Thyroid gland (tissue), 4 donors: ENCODE measurements at regions not wholly inside any gene's neighbourhood (a gene's known extent, or its start where the extent isn't known, plus 50 kb on each side); places are given as distances from the start of the nearest gene placed in this dataset.

Experiments used
- DNase-seq, 2 donors: peaks; one replicate each; pipeline ENCODE4 v3.0.0-alpha.2; 2019
- H3K27ac ChIP-seq, 3 donors: fragments of 200-600 bp; sonication (generic); 1 replicate in 2 of 3; 2 replicates in 1 of 3; pipeline ENCODE4 v1.5.1; 2016 to 2019; ENCODE audit warnings: mild to moderate bottlenecking in 1 of 3, moderate library complexity in 1 of 3
- H3K27me3 ChIP-seq: fragments of 200-600 bp; sonication (generic); one replicate; pipeline ENCODE4 v1.5.1; 2019
- H3K36me3 ChIP-seq, 2 donors: fragments of 200-600 bp; sonication (generic); one replicate each; pipeline ENCODE4 v1.5.1; 2016 to 2019
- H3K4me1 ChIP-seq, 2 donors: fragments of 200-600 bp; sonication (generic); one replicate each; pipeline ENCODE4 v1.5.1; 2017 to 2019
- H3K4me3 ChIP-seq, 3 donors: fragments of 200-600 bp; sonication (generic); replicated peaks in 1 of 3; 1 replicate in 2 of 3; 2 replicates in 1 of 3; pipeline ENCODE4 v1.5.1; 2016; ENCODE audit warnings: mild to moderate bottlenecking in 1 of 3
- H3K9me3 ChIP-seq: fragments of 200-600 bp; sonication (generic); one replicate; pipeline ENCODE4 v1.5.1; 2017
- POLR2A ChIP-seq, 2 donors: fragments of 450-650 bp; IDR thresholded peaks; one replicate each; pipeline ENCODE4 v1.6.1; 2017; ENCODE audit warnings: antibody characterized with exemption in 2 of 2, mild to moderate bottlenecking in 2 of 2, moderate library complexity in 1 of 2
- WGBS, 2 donors: methylation state at CpG; one replicate each; pipeline ENCODE4 v1.1.5; 2017; 5-methylcytosine and 5-hydroxymethylcytosine counted together
- intact Hi-C: fragments of 100-400 bp; cut with DNase I; formaldehyde crosslinking; loops from one replicate; pipeline ENCODE4 v1.15.1; 2023
- TF ChIP-seq, protein P1 (sequence below), 6 experiments: fragments of 200-600 bp in 3 of 6; fragments of 450-650 bp in 3 of 6; sonication (generic) in 3 of 6; IDR thresholded peaks; one replicate each; pipeline ENCODE4 v1.5.1; 2016 to 2019; ENCODE audit warnings: antibody characterized with exemption in 6 of 6, mild to moderate bottlenecking in 2 of 6, inconsistent platforms in 1 of 6, moderate library complexity in 1 of 6

DNA sequence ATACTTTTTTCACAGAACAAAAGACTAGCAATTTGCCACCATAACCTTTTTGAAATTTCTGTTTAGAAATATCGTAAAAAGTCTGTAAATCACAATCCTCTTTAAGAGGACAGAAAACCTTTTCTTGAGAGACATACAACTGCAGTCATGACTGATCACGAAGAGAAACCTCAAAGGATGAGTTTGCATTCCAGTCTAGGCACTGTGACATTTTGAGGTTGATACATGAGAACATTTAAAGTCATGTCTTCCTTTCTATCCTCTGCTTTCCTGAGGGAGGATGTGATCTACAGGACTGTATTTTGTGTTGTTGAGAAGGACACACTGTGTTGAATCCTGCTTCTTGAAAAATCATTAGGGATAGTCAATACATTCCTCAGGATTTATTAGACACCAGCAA, 476.7 kb upstream of the CCDC179 start:
- Histone ChIP-seq H3K27me3 (no peaks in the 10 kb centered on the region), H3K27ac (no peak overlapping the region), H3K4me1 (no peaks in the 10 kb centered on the region), H3K4me3 (no peak overlapping the region), H3K36me3 (no peaks in the 10 kb centered on the region), H3K9me3 (no peaks in the 10 kb centered on the region)
- WGBS, 2 donors: 80 to 91% methylated on average over 2 of the region's 2 CpGs
- intact Hi-C loops: no loop called here
- DNase-seq: no peak
- TF ChIP-seq POLR2A (IDR thresholded peaks at IDR 0.05): no peak
- TF ChIP-seq, protein P1, sequence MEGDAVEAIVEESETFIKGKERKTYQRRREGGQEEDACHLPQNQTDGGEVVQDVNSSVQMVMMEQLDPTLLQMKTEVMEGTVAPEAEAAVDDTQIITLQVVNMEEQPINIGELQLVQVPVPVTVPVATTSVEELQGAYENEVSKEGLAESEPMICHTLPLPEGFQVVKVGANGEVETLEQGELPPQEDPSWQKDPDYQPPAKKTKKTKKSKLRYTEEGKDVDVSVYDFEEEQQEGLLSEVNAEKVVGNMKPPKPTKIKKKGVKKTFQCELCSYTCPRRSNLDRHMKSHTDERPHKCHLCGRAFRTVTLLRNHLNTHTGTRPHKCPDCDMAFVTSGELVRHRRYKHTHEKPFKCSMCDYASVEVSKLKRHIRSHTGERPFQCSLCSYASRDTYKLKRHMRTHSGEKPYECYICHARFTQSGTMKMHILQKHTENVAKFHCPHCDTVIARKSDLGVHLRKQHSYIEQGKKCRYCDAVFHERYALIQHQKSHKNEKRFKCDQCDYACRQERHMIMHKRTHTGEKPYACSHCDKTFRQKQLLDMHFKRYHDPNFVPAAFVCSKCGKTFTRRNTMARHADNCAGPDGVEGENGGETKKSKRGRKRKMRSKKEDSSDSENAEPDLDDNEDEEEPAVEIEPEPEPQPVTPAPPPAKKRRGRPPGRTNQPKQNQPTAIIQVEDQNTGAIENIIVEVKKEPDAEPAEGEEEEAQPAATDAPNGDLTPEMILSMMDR (IDR thresholded peaks at IDR 0.05): no peak

DNA sequence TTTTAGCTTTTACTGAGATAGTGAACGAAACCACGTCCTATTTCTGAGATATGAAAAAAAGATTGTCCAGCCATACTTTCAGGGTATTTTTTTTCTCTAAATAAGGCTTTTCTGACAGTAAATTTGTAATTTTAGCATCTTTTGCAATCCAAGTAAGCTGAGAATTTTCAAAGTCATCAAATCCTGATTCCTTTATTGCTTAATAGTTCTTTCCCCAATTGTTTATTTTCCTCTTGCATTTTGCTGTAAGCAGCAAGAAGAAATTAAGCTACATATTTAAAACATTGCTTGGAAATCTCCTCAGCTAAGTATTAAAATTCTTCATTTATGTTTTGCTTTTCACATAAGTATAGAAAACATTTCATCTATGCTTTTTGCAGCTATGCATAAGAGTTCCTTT, 493.3 kb upstream of the CCDC179 start:
- Histone ChIP-seq H3K27ac (no peak overlapping the region), H3K36me3 (no peaks in the 10 kb centered on the region), H3K27me3 (no peaks in the 10 kb centered on the region), H3K4me1 (no peaks in the 10 kb centered on the region), H3K9me3 (no peaks in the 10 kb centered on the region), H3K4me3 (no peak overlapping the region)
- 79% methylated on average over 2 of the region's 2 CpGs for WGBS, 2 donors
- no peak for TF ChIP-seq POLR2A (IDR thresholded peaks at IDR 0.05)
- intact Hi-C loops: no loop called here
- no peak for DNase-seq

DNA sequence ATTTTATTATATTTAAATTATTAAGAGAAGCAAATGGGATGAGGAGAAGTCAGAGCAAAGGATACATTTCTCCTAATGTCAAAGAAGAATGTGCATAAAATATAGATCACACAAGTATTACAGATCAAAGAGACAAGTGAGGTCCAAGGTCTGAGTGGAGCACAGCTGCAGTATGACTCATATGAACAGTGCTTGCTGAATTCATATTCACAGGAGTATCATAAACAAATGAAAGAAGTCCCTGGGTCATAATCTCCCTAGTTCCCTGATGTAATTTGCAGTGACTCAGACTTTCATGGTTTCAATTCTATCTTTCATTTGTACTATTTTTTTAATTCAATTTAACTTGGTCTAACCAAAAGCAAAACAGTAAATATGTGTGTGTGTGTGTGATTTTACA, 499.0 kb upstream of the CCDC179 start:
- H3K27ac ChIP-seq: no peak overlapping the region
- TF ChIP-seq, protein P1 (IDR thresholded peaks at IDR 0.05): no peak
- TF ChIP-seq POLR2A (IDR thresholded peaks at IDR 0.05): no peak
- intact Hi-C loops: no loop called here

DNA sequence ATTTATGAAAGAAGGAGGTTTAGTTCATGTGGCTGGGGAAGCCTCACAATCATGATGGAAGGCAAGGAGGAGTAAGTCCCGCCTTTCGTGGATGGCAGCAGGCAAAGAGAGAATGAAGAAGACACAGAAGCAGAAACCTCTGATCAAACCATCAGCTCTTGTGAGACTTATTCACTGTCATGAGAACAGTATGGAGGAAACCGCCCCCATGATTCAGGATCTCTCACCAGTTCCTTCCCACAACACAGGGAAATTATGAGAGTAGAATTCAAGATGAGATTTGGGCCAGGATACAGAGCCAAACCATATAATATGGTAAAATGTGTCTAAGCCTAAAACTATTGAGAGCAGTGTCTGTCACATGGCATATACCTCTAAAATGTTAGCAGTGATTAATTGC, 503.8 kb upstream of the CCDC179 start:
- no peak overlapping the region for H3K4me3 ChIP-seq
- no peak overlapping the region for H3K27ac ChIP-seq
- intact Hi-C loops: no loop called here
- TF ChIP-seq, protein P1 (IDR thresholded peaks at IDR 0.05): no peak
- no peak for TF ChIP-seq POLR2A (IDR thresholded peaks at IDR 0.05)
- H3K4me1 ChIP-seq: no peaks in the 10 kb centered on the region
- 95% methylated on average over 3 of the region's 3 CpGs for WGBS, 2 donors
- DNase-seq: no peak
- H3K36me3 ChIP-seq: no peaks in the 10 kb centered on the region
- H3K27me3 ChIP-seq: no peaks in the 10 kb centered on the region
- no peaks in the 10 kb centered on the region for H3K9me3 ChIP-seq

More for the DNA sequence above, 499.0 kb upstream of the CCDC179 start:
- no peak overlapping the region for H3K4me3 ChIP-seq
- no peaks in the 10 kb centered on the region for H3K4me1 ChIP-seq
- no peak for DNase-seq
- no peaks in the 10 kb centered on the region for H3K9me3 ChIP-seq
- no peaks in the 10 kb centered on the region for H3K27me3 ChIP-seq
- H3K36me3 ChIP-seq: no peaks in the 10 kb centered on the region

DNA sequence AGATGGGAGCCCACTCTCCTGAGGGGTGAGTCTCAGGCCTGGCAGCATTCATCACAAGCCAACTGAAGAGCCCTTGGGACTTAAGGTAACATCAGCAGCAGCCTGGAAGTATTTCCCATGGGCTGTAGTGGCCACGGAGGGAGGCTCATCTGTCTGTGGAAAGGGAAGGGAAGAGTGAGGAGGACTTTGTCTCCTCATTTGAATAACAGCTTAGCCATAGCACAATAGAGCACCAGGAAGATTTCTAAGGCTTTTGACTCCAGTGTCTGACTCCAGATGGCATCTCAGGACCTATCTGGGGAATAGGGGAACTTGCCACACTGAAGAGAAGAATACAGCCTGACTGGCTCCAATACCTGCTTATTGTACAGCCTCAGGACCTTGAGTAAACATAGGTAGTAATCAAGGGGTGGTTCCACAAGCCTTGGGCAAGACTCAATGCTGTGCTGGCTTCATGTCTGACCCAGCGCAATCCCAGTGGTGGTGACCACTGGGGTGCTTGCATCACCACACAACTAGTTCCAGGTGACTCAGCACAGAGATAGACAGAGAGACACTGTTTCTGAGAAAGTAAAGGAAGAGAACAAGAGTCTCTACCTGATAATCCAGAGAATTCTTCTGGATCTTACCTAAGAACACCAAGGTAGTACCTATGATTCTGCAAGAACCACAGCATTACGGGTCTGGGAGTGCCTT, 510.5 kb upstream of the CCDC179 start:
- Histone ChIP-seq H3K36me3 (no peaks in the 10 kb centered on the region), H3K9me3 (no peaks in the 10 kb centered on the region), H3K4me1 (no peaks in the 10 kb centered on the region), H3K27ac (no peak overlapping the region), H3K27me3 (no peaks in the 10 kb centered on the region), H3K4me3 (no peak overlapping the region)
- DNase-seq: no peak
- 74 to 82% methylated on average over 3 of the region's 3 CpGs for WGBS, 2 donors
- TF ChIP-seq POLR2A (IDR thresholded peaks at IDR 0.05): no peak
- TF ChIP-seq, protein P1 (IDR thresholded peaks at IDR 0.05): no peak
- intact Hi-C loops: no loop called here
